Subcutaneous abdominal adipose tissue (tissue), 5 donors: ENCODE measurements at regions not wholly inside any gene's neighbourhood (a gene's known extent, or its start where the extent isn't known, plus 50 kb on each side); places are given as distances from the start of the nearest gene placed in this dataset.

Experiments
- H3K27ac ChIP-seq: one replicate; pipeline ENCODE4 v1.7.0; 2013; ENCODE audit warnings: low read depth, mild to moderate bottlenecking, inconsistent platforms, low read length, moderate library complexity
- H3K27me3 ChIP-seq, 5 donors: one replicate each; pipeline ENCODE4 v1.7.0; 2013; ENCODE audit warnings: low read length in 5 of 5, inconsistent platforms in 1 of 5; ENCODE audit not compliant: control insufficient read depth in 5 of 5, insufficient read depth in 4 of 5
- H3K36me3 ChIP-seq, 5 donors: one replicate each; pipeline ENCODE4 v1.7.0; 2013; ENCODE audit warnings: low read length in 5 of 5; ENCODE audit not compliant: control insufficient read depth in 5 of 5, insufficient read depth in 5 of 5
- H3K4me1 ChIP-seq, 5 donors: one replicate each; pipeline ENCODE4 v1.7.0; 2013; ENCODE audit warnings: low read length in 5 of 5, mild to moderate bottlenecking in 3 of 5, moderate library complexity in 1 of 5; ENCODE audit not compliant: control insufficient read depth in 5 of 5, insufficient read depth in 5 of 5
- H3K4me3 ChIP-seq, 5 donors: one replicate each; pipeline ENCODE4 v1.7.0; 2013; ENCODE audit warnings: low read length in 5 of 5, low read depth in 1 of 5
- H3K9ac ChIP-seq, 5 donors: one replicate each; pipeline ENCODE4 v1.7.0; 2013; ENCODE audit warnings: low read length in 5 of 5, mild to moderate bottlenecking in 4 of 5, moderate library complexity in 3 of 5
- H3K9me3 ChIP-seq, 5 donors: one replicate each; pipeline ENCODE4 v1.7.0; 2013; ENCODE audit warnings: low read length in 5 of 5; ENCODE audit not compliant: control insufficient read depth in 5 of 5
- donor health status: healthy.
- donor health status: healthy.
- donor health status: healthy.
- donor health status: healthy.
- donor health status: healthy.

DNA sequence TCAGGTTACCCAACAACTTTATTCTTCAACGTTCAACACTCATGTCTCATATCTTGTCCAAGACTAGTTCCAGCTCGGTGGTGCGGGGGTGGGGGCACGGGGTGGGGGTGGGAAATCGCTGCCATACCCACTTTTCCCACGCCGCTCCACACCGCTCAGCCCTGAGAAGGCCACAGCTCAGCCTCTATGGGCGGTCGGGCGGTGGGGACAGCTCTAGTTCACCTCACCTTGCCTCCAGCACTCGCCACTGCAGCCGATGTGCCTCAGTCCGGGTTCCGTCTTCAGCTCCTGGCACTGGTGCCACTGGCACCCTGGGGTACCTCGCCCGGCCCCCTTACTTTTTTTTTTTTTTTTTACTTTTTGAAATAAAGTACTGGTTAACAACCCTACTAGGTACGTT lies 522.2 kb downstream of the PCDH19 start:
- no peaks in the 10 kb centered on the region for H3K36me3 ChIP-seq

DNA sequence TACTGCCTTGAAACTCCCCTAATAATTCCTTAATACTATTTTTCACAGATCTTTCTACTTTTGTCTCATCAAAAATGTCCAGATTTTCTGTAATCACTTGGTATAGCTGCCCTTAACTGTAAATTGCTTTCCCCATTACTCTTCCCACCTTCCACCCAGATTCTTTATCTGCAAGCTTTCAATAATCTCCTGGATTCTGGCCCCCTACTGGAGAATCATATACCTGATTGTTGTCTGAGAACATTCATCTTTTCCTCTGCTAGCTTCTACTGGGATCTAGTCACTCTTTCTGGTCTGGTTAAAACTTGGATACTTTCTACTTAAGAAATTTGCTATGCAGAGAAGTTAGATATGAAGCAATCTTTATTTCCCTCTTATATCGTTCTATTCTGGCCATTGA lies 552.6 kb downstream of the PCDH19 start:
- Histone ChIP-seq H3K27ac (no peak overlapping the region), H3K4me3 (no peak overlapping the region), H3K36me3 (no peaks in the 10 kb centered on the region), H3K9me3 (peaks cover 0 to 3% (median 0%) of the 10 kb centered on the region in 5 donors), H3K4me1 (no peaks in the 10 kb centered on the region), H3K27me3 (peaks cover 0 to 4% (median 0%) of the 10 kb centered on the region in 5 donors), H3K9ac (no peak overlapping the region)

More for the DNA sequence above, 522.2 kb downstream of the PCDH19 start:
- Histone ChIP-seq H3K9ac (no peak overlapping the region), H3K4me3 (no peak overlapping the region), H3K9me3 (peaks cover 0 to 2% (median 0%) of the 10 kb centered on the region in 5 donors), H3K4me1 (no peaks in the 10 kb centered on the region), H3K27me3 (peaks cover 0 to 8% (median 0%) of the 10 kb centered on the region in 5 donors), H3K27ac (no peak overlapping the region)

DNA sequence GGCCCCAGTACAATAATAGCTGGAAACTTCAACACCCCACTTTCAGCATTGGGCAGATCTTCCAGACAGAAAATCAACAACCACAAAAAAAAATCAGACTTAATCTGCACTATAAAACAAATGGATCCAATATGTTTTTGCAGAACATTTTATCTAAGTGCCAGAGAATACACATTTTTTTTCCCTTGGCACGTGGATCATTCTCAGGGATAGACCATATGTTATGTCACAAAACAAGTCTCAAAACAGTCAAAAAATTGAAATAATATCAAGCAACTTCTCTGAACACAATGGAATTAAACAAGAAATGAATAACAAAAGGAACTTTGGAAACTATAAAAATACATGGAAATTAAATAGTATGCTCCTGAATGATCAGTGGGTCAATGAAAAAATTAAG lies 576.3 kb downstream of the PCDH19 start:
- Histone ChIP-seq H3K4me1 (no peaks in the 10 kb centered on the region), H3K4me3 (no peak overlapping the region), H3K27ac (no peak overlapping the region), H3K27me3 (no peaks in the 10 kb centered on the region), H3K36me3 (no peaks in the 10 kb centered on the region), H3K9ac (no peak overlapping the region), H3K9me3 (no peaks in the 10 kb centered on the region)

DNA sequence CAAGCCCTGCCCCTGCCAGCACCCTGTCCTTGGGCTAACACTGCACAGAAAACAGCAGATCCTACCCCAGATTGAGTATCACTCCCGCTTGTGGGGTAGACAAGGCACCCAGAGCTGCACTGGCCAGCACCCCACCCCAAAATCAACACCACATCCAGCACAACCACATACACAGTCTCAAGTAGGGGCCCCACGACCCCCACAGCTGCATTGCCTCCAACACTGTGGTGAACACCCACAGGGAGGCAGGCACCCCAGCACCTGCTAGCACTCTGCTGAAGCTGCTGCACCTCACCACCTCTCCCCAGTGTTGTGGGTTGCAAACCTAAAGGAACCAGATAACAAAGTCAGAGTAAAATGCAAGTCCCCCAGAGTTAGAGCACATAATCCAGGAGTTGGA lies 589.9 kb downstream of the PCDH19 start:
- no peaks in the 10 kb centered on the region for H3K36me3 ChIP-seq
- no peaks in the 10 kb centered on the region for H3K4me1 ChIP-seq
- peaks cover 0 to 7% (median 5%) of the 10 kb centered on the region in 5 donors for H3K27me3 ChIP-seq
- H3K9me3 ChIP-seq: peaks cover 0 to 5% (median 0%) of the 10 kb centered on the region in 5 donors
- no peak overlapping the region for H3K27ac ChIP-seq
- no peak overlapping the region for H3K4me3 ChIP-seq
- no peak overlapping the region for H3K9ac ChIP-seq

DNA sequence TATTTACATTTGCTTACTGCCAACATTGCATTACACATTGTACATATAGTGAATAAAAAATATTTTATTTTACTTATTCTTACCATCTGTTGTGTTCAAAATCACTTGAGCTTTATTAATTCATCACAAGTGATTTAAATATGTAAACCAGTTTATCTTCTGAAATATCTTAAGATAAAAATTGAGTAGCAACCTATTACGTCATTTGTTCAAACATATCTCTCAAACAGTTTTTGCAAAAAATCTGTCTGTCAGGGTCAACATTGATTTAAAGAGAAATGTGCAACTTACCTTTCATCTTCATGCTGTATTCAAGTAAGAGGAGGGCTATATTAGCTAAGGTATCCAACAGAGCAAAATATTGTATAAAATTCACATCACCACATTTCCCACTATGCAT lies 610.1 kb downstream of the PCDH19 start:
- peaks cover 0 to 18% (median 11%) of the 10 kb centered on the region in 5 donors for H3K9me3 ChIP-seq
- no peak overlapping the region for H3K27ac ChIP-seq

DNA sequence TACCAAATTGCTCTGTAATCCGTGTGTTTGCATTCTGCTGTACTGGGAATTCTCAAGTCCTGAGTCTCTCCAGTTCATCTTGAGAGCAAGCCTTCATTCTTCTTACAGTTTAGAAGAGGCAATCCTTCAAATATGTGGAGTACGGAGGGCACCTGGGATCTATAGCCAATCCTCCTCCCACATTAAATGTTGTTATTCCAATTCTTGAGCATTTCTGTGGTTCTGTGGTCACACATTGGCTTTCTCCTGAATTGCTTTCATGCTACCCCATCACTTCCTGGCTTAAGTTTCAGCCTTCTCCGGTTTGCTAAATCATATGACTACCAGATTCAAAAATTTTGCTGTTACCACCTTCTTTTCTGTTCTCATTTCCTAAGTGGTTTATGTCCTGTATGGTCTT lies 611.1 kb downstream of the PCDH19 start:
- H3K4me1 ChIP-seq: no peaks in the 10 kb centered on the region
- H3K9me3 ChIP-seq: peaks cover 0 to 18% (median 11%) of the 10 kb centered on the region in 5 donors
- H3K9ac ChIP-seq: no peak overlapping the region
- H3K4me3 ChIP-seq: no peak overlapping the region
- no peaks in the 10 kb centered on the region for H3K36me3 ChIP-seq
- peaks cover 0 to 3% (median 0%) of the 10 kb centered on the region in 5 donors for H3K27me3 ChIP-seq
- H3K27ac ChIP-seq: no peak overlapping the region

More for the DNA sequence above, 610.1 kb downstream of the PCDH19 start:
- Histone ChIP-seq H3K36me3 (no peaks in the 10 kb centered on the region), H3K4me3 (no peak overlapping the region), H3K9ac (no peak overlapping the region), H3K4me1 (no peaks in the 10 kb centered on the region), H3K27me3 (peaks cover 0 to 3% (median 0%) of the 10 kb centered on the region in 5 donors)

DNA sequence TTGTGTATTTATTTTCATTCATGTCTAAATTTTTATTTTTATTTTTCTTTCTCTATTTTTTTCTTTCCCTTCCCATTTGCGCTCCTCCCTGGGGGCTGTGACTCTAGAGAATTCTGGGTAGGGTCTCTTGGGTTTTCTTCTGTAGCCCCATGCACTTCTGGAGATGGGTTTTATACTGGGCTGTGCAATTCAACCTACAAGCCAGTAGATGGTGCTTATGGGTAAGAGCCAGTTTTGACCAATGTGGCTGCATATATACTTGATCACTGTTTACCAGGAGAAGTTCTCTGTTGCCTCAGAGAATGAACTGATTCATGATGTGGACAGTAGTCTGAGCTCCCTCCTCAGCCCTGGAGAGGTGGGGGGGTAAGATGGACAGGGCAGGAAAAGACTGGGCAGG lies 614.6 kb downstream of the PCDH19 start:
- peaks cover 0 to 3% (median 0%) of the 10 kb centered on the region in 5 donors for H3K27me3 ChIP-seq
- no peak overlapping the region for H3K4me3 ChIP-seq
- no peak overlapping the region for H3K27ac ChIP-seq
- H3K36me3 ChIP-seq: no peaks in the 10 kb centered on the region
- H3K9me3 ChIP-seq: peaks cover 0 to 18% (median 14%) of the 10 kb centered on the region in 5 donors
- no peak overlapping the region for H3K9ac ChIP-seq
- H3K4me1 ChIP-seq: no peaks in the 10 kb centered on the region

DNA sequence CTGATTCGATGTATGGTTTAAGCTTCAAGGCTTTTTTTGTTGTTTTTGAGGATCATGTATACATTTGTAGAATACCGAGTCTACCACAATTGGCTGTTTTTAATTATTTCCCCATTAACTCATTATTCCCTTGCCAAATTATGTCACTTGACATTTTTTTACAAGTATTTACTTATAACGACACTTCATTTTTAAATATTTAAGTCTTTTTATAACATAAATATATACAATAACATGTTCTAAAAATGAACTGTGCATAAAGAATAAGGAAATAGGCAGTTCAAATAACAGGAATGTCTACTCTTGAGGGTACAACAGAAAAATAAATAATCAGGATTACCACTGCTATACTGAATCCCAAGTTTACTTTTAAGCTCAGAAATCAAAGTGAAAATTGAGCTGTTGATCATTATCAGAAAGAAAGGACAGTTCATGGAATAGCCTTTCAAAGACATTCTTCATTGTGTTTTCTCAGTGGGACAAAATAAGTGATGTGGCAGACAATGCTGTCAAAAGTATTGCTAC lies 627.5 kb downstream of the PCDH19 start:
- Histone ChIP-seq H3K36me3 (no peaks in the 10 kb centered on the region), H3K27me3 (peaks cover 0 to 3% (median 0%) of the 10 kb centered on the region in 5 donors), H3K27ac (no peak overlapping the region), H3K4me1 (no peaks in the 10 kb centered on the region), H3K4me3 (no peak overlapping the region), H3K9me3 (peaks cover 0 to 7% (median 2%) of the 10 kb centered on the region in 5 donors), H3K9ac (no peak overlapping the region)

DNA sequence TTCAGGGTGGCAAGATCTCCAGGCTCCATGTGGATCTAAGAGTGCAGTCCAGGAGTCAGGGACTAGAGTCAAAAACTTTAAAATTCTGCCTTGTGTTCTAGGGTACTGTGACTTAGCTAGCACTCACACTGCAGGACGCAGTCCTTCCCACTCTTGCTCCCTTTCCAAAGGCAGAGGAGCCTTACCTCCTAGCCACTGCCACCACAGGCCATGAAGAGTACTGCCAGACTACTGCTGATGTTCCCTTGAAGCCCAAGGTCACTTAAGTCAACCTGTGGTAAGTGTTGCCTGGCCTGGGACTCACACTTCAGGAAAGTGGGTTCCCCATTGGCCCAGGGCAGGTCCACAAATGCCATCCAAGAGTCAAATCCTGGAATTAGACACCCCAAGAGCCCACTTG lies 632.2 kb downstream of the PCDH19 start:
- peaks cover 0 to 3% (median 2%) of the 10 kb centered on the region in 5 donors for H3K27me3 ChIP-seq
- H3K36me3 ChIP-seq: no peaks in the 10 kb centered on the region
- H3K27ac ChIP-seq: no peak overlapping the region
- no peaks in the 10 kb centered on the region for H3K4me1 ChIP-seq
- no peak overlapping the region for H3K4me3 ChIP-seq
- peaks cover 0 to 2% (median 0%) of the 10 kb centered on the region in 5 donors for H3K9me3 ChIP-seq
- H3K9ac ChIP-seq: no peak overlapping the region

DNA sequence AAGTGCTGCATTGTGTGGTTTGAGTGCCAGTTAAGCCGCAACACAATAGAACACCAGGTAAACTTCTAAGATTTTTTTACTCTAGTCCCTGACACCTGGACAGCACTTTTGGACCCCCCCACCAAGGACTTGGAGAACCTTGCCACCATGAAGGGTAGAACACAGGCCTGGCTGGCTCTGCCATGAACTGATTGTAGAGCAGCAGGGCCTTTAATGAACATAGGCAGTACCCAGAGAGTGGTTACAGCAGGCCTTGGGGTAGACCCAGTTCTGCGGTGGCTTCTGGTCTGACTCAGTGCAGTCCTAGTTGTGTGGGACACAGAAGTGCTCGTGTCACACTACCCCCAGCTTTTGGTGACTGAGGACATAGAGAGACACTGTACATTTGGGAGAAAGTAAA lies 648.3 kb downstream of the PCDH19 start:
- peaks cover 4 to 11% (median 7%) of the 10 kb centered on the region in 5 donors for H3K9me3 ChIP-seq
- no peaks in the 10 kb centered on the region for H3K4me1 ChIP-seq
- no peak overlapping the region for H3K4me3 ChIP-seq
- no peak overlapping the region for H3K9ac ChIP-seq
- no peak overlapping the region for H3K27ac ChIP-seq
- H3K36me3 ChIP-seq: no peaks in the 10 kb centered on the region
- peaks cover 0 to 8% (median 0%) of the 10 kb centered on the region in 5 donors for H3K27me3 ChIP-seq
